Peyer's patch (tissue), 4 donors: ENCODE measurements at regions not wholly inside any gene's neighbourhood (a gene's known extent, or its start where the extent isn't known, plus 50 kb on each side); places are given as distances from the start of the nearest gene placed in this dataset.
"Not testable (repeated sequence)": the region's sequence is repeated elsewhere in the genome, so short reads cannot be mapped to it uniquely, and the experiment has no call there.

Experiments used
- DNase-seq, 3 donors: peaks; one replicate each; pipeline ENCODE4 v3.0.0-alpha.2; 2017 to 2019
- H3K27ac ChIP-seq, 4 donors: fragments of 200-600 bp; sonication (generic); one replicate each; pipeline ENCODE4 v1.5.1; 2016 to 2019
- H3K27me3 ChIP-seq, 2 donors: fragments of 200-600 bp; sonication (generic); one replicate each; pipeline ENCODE4 v1.5.1; 2019
- H3K36me3 ChIP-seq, 3 donors: fragments of 200-600 bp; sonication (generic); one replicate each; pipeline ENCODE4 v1.5.1; 2016 to 2019
- H3K4me1 ChIP-seq, 4 donors: fragments of 200-600 bp; sonication (generic); one replicate each; pipeline ENCODE4 v1.5.1; 2016 to 2019
- H3K4me3 ChIP-seq, 4 donors: fragments of 200-600 bp; sonication (generic); 1 replicate in 3 of 4; 2 replicates in 1 of 4; pipeline ENCODE4 v1.5.1; 2016 to 2019; ENCODE audit warnings: mild to moderate bottlenecking in 1 of 4
- H3K9me3 ChIP-seq, 4 donors: fragments of 200-600 bp; sonication (generic); one replicate each; pipeline ENCODE4 v1.5.1; 2016 to 2019; ENCODE audit warnings: mild to moderate bottlenecking in 1 of 4
- POLR2A ChIP-seq, 2 donors: fragments of 450-650 bp; IDR thresholded peaks; one replicate each; pipeline ENCODE4 v1.5.1; 2017; ENCODE audit warnings: antibody characterized with exemption in 2 of 2, mild to moderate bottlenecking in 2 of 2, moderate library complexity in 2 of 2
- TF ChIP-seq, protein P1 (sequence below), 6 experiments: fragments of 450-650 bp in 4 of 6; fragments of 200-600 bp in 2 of 6; sonication (generic) in 1 of 6; IDR thresholded peaks; one replicate each; pipeline ENCODE4 v1.5.1; 2017 to 2019; ENCODE audit warnings: antibody characterized with exemption in 6 of 6, mild to moderate bottlenecking in 3 of 6, moderate library complexity in 1 of 6

DNA sequence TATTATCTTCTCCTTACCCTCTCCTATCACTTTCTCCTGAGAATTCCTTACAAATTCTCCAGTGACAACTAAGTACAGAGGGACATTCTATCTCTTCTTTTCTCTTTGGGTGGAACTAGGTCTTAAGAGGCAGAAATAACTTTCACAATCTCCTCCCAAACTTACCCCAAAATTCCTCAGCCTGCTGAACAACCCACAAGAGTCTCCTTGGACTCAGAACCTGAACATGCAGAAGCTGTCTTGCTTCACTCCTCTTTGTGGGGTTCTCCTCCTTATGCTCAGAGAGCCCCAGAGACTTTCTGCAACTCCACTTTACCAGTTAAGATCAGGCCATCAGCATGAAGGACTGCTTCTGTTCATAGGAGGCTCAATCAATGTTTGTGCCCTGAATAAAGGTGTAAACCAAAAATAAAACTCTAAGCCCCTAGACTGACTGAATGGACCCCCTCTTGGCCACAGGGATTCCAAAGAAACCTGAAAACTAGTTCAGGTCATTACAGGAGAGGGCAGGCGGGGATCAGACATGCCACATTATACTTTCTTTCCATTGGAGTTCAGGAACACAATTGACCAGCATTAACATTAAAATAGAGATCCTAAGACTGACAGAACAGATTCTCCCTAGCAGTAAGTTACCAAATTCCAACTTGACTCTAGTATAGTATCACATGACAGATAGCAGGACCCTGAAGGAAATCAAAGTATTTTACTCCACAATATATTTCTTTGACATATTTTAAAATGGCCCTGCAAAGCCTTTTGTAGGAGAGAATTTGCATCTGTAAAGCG lies 179.7 kb upstream of the FBXL17 start:
- Histone ChIP-seq H3K4me3 (no peak overlapping the region), H3K4me1 (no peaks in the 10 kb centered on the region), H3K9me3 (no peaks in the 10 kb centered on the region), H3K36me3 (no peaks in the 10 kb centered on the region), H3K27ac (no peak overlapping the region), H3K27me3 (no peaks in the 10 kb centered on the region)
- DNase-seq: no peak
- TF ChIP-seq POLR2A (IDR thresholded peaks at IDR 0.05): no peak
- TF ChIP-seq, protein P1, sequence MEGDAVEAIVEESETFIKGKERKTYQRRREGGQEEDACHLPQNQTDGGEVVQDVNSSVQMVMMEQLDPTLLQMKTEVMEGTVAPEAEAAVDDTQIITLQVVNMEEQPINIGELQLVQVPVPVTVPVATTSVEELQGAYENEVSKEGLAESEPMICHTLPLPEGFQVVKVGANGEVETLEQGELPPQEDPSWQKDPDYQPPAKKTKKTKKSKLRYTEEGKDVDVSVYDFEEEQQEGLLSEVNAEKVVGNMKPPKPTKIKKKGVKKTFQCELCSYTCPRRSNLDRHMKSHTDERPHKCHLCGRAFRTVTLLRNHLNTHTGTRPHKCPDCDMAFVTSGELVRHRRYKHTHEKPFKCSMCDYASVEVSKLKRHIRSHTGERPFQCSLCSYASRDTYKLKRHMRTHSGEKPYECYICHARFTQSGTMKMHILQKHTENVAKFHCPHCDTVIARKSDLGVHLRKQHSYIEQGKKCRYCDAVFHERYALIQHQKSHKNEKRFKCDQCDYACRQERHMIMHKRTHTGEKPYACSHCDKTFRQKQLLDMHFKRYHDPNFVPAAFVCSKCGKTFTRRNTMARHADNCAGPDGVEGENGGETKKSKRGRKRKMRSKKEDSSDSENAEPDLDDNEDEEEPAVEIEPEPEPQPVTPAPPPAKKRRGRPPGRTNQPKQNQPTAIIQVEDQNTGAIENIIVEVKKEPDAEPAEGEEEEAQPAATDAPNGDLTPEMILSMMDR (IDR thresholded peaks at IDR 0.05): no peak

DNA sequence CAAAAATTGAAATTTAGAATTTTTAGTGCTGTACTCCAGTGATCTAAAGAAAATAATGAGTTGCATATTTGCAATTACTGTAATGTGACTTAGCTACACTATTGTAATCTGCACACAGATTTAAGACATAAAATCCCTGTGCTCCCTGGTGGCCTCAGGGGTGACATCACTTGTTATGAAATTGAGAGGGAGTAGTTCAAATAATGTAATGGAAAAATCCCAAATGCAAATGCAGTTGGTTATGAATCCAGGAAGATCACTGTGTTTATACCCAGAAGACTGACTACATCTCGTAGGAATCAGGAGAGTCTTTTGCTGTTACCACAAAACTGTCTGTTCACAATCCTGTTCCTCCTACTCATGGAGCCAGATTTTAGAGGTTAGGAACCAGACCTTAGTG lies 178.7 kb upstream of the FBXL17 start:
- Histone ChIP-seq H3K36me3 (no peaks in the 10 kb centered on the region), H3K27me3 (no peaks in the 10 kb centered on the region), H3K9me3 (no peaks in the 10 kb centered on the region), H3K27ac (peak overlapping the region in 1 of 4 donors; percentile 26), H3K4me3 (no peak overlapping the region), H3K4me1 (no peaks in the 10 kb centered on the region)
- TF ChIP-seq POLR2A (IDR thresholded peaks at IDR 0.05): no peak
- TF ChIP-seq, protein P1 (IDR thresholded peaks at IDR 0.05): no peak
- no peak for DNase-seq

DNA sequence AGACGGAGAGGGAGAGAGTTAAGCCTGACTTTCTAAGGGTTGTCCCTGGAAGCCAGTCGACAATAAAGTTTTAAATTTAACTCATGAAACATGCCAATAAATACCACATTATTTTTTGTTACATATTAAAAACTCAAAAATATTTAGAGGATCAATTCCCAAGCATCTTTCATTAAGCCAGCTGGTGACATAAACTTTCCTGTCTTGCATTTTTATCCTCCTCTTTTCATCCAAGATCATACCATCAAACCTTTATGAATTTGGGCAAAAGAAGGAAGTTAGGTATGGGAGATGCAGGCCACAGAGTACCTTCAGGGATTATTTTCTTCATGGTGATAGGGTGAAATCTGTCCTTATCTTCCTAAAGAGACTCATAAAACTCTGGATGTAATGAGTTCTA lies 178.3 kb upstream of the FBXL17 start:
- TF ChIP-seq, protein P1 (IDR thresholded peaks at IDR 0.05): no peak
- no peak for TF ChIP-seq POLR2A (IDR thresholded peaks at IDR 0.05)
- no peak overlapping the region for H3K27ac ChIP-seq
- H3K9me3 ChIP-seq: no peaks in the 10 kb centered on the region
- no peak for DNase-seq
- no peaks in the 10 kb centered on the region for H3K36me3 ChIP-seq
- no peaks in the 10 kb centered on the region for H3K4me1 ChIP-seq
- H3K27me3 ChIP-seq: no peaks in the 10 kb centered on the region
- no peak overlapping the region for H3K4me3 ChIP-seq

DNA sequence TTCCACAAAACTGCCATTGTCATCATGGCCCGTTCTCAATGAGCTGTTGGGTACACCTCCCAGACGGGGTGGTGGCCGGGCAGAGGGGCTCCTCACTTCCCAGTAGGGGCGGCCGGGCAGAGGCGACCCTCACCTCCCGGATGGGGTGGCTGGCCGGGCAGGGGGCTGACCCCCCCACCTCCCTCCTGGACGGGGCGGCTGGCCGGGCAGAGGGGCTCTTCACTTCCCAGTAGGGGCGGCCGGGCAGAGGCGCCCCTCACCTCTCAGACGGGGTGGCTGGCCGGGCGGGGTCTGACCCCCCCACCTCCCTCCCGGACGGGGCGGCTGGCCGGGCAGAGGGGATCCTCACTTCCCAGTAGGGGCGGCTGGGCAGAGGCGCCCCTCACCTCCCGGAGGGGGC lies 176.9 kb upstream of the FBXL17 start:
- H3K27ac ChIP-seq, DNase-seq, H3K4me1 ChIP-seq, H3K27me3 ChIP-seq, H3K9me3 ChIP-seq, H3K36me3 ChIP-seq, H3K4me3 ChIP-seq: not testable (repeated sequence)

DNA sequence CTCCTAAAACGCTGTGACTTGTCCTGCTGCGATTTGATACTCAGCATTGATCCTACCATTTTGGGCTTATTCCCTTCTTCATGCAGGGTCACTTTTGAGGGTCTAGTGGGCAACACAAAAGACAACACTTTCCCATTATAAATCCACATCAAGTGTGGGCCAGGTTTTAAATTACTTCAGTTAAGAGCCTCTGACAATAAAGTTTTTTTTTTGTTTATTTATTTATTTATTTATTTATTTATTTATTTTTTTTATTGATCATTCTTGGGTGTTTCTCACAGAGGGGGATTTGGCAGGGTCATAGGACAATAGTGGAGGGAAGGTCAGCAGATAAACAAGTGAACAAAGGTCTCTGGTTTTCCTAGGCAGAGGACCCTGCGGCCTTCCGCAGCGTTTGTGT lies 176.2 kb upstream of the FBXL17 start:
- not testable (repeated sequence) for H3K27me3 ChIP-seq, DNase-seq, H3K9me3 ChIP-seq, H3K4me3 ChIP-seq, H3K27ac ChIP-seq, H3K36me3 ChIP-seq, H3K4me1 ChIP-seq

DNA sequence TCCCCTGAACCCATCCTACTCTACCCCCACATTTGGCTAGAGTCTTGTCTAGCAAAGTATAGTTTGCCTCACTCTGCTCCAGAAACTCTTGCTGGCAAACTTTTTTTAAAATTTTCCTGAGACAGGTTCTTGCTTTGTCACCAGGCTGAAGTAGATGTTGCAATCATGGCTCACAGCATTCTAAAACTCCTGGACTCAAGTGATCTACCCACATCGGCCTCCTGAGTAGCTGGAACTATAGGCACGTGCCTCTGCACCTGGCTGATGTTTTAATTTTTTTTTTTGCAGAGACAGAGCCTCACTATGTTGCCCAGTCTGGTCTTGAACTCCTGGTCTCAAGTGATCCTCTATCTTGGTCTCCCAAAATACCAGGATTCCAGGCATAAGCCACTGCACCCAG lies 175.8 kb upstream of the FBXL17 start:
- H3K4me1 ChIP-seq: no peaks in the 10 kb centered on the region
- no peak for TF ChIP-seq POLR2A (IDR thresholded peaks at IDR 0.05)
- TF ChIP-seq, protein P1 (IDR thresholded peaks at IDR 0.05): no peak
- no peaks in the 10 kb centered on the region for H3K27me3 ChIP-seq

More for the DNA sequence above, 175.8 kb upstream of the FBXL17 start:
- DNase-seq: no peak
- Histone ChIP-seq H3K27ac (no peak overlapping the region), H3K4me3 (no peak overlapping the region), H3K36me3 (no peaks in the 10 kb centered on the region), H3K9me3 (no peaks in the 10 kb centered on the region)
